Osteocyte (in vitro differentiated cells): ENCODE measurements at regions not wholly inside any gene's neighbourhood (a gene's known extent, or its start where the extent isn't known, plus 50 kb on each side); places are given as distances from the start of the nearest gene placed in this dataset.
"Not testable (repeated sequence)": the region's sequence is repeated elsewhere in the genome, so short reads cannot be mapped to it uniquely, and the experiment has no call there.

Experiments used
- DNase-seq: peaks from one replicate; pipeline ENCODE4 v3.0.0; 2021; ENCODE audit warnings: mixed read lengths; ENCODE audit not compliant: unreplicated experiment; ENCODE audit errors: extremely low spot score
- H3K27ac Mint-ChIP-seq: one replicate; pipeline ENCODE4 v1.8.0; 2021; ENCODE audit warnings: mild to moderate bottlenecking, mixed read lengths; ENCODE audit not compliant: unreplicated experiment
- H3K27me3 Mint-ChIP-seq: one replicate; pipeline ENCODE4 v1.8.0; 2021; ENCODE audit warnings: mixed read lengths; ENCODE audit not compliant: unreplicated experiment
- H3K36me3 Mint-ChIP-seq: one replicate; pipeline ENCODE4 v1.8.0; 2021; ENCODE audit warnings: mixed read lengths; ENCODE audit not compliant: unreplicated experiment
- H3K4me1 Mint-ChIP-seq: one replicate; pipeline ENCODE4 v1.8.0; 2021; ENCODE audit warnings: mixed read lengths; ENCODE audit not compliant: unreplicated experiment
- H3K4me3 Mint-ChIP-seq: one replicate; pipeline ENCODE4 v1.8.0; 2021; ENCODE audit warnings: mild to moderate bottlenecking, moderate library complexity, mixed read lengths; ENCODE audit not compliant: unreplicated experiment
- H3K9me3 Mint-ChIP-seq: one replicate; pipeline ENCODE4 v1.8.0; 2021; ENCODE audit warnings: mixed read lengths; ENCODE audit not compliant: unreplicated experiment
- TF ChIP-seq, protein P1 (sequence below): fragments of 200-600 bp; sonication (generic); IDR thresholded peaks from 2 replicates; pipeline ENCODE4 v1.5.0; 2021; ENCODE audit warnings: antibody characterized with exemption, mild to moderate bottlenecking, moderate library complexity

DNA sequence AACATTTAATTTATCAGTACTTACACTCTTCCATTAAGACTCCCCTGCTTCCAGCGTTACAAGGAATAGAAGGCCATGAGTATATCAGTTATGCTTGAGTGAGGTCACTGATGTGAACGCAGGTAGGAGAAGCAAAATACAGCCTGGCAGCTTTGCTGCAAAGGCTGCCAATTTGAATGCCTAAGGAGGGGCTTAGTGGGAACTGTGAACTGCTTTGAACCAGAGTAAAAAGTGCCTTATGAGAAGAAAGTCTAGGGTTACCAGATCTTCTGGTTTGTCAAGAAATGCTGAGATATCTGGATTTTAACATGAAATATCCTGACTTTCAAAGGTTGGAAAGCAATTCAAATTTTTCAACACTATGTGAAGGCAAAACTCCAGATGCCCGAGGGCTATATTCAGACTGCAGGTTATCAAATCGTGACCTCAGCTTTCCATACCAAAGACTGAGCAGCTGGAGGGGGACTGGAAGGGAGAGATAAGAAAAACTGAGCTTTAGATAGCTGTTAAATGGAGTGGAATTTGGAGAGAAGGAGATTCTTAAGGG is 446.3 kb upstream of the NECTIN3 start:
- Mint-ChIP-seq H3K4me1 (no peaks in the 10 kb centered on the region), H3K27me3 (no peaks in the 10 kb centered on the region), H3K27ac (no peak overlapping the region), H3K4me3 (no peak overlapping the region), H3K9me3 (no peaks in the 10 kb centered on the region), H3K36me3 (no peaks in the 10 kb centered on the region)
- TF ChIP-seq, protein P1, sequence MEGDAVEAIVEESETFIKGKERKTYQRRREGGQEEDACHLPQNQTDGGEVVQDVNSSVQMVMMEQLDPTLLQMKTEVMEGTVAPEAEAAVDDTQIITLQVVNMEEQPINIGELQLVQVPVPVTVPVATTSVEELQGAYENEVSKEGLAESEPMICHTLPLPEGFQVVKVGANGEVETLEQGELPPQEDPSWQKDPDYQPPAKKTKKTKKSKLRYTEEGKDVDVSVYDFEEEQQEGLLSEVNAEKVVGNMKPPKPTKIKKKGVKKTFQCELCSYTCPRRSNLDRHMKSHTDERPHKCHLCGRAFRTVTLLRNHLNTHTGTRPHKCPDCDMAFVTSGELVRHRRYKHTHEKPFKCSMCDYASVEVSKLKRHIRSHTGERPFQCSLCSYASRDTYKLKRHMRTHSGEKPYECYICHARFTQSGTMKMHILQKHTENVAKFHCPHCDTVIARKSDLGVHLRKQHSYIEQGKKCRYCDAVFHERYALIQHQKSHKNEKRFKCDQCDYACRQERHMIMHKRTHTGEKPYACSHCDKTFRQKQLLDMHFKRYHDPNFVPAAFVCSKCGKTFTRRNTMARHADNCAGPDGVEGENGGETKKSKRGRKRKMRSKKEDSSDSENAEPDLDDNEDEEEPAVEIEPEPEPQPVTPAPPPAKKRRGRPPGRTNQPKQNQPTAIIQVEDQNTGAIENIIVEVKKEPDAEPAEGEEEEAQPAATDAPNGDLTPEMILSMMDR: no peak
- no peak for DNase-seq

DNA sequence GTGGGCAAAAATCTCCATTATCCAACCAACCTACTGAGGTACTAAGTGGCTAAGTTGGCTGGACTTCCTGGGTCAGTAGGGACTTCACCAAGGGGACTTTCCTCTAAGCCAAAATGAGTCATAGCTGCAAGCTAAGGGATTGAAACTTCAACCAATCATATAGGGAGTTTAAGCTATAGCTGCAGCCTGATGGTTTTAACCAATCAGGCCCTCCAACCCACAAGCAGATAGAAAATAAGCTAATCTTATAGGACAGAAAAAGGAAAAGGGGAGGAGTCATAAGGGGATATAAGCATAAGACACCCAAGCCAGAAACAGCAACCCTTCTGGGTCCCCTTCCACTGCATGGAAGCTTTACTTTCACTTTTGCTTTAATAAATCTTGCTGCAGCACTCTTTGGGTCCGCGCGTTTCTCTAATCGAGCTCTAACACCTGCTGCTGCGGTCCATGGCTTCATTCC is 444.9 kb upstream of the NECTIN3 start:
- not testable (repeated sequence) for H3K4me1 Mint-ChIP-seq, H3K27ac Mint-ChIP-seq, DNase-seq, H3K9me3 Mint-ChIP-seq, H3K4me3 Mint-ChIP-seq, H3K27me3 Mint-ChIP-seq, H3K36me3 Mint-ChIP-seq

DNA sequence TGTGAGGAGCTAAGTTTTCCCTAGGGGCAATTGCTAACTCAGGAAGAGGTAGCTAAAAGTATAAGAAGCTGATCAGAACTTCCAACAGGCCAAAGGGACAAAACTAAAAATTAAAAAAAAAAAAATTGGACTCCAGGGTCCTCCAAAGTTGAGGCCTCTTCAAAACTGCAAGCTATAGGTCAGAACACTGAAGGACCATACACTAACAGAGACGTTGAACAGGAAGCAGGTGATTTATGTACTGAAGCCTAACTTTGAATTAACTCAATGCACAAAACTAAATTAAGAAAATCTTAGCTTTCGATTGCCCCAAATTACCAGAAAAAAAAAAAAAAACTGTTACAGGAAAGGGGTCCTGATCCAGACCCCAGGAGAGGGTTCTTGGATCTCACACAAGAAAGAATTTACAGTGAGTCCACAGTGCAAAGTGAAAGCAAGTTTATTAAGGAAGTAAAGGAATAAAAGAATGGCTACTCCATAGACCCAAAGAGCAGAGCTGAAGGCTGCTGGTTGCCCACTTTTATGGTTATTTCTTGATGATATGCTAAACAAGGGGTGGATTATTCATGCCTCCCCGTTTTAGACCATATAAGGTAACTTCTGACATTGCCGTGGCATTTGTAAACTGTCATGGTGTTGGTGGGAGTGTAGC is 442.8 kb upstream of the NECTIN3 start:
- Mint-ChIP-seq H3K9me3 (no peaks in the 10 kb centered on the region), H3K4me1 (no peaks in the 10 kb centered on the region), H3K27me3 (no peaks in the 10 kb centered on the region), H3K36me3 (no peaks in the 10 kb centered on the region), H3K27ac (no peak overlapping the region), H3K4me3 (no peak overlapping the region)
- TF ChIP-seq, protein P1: no peak
- no peak for DNase-seq

DNA sequence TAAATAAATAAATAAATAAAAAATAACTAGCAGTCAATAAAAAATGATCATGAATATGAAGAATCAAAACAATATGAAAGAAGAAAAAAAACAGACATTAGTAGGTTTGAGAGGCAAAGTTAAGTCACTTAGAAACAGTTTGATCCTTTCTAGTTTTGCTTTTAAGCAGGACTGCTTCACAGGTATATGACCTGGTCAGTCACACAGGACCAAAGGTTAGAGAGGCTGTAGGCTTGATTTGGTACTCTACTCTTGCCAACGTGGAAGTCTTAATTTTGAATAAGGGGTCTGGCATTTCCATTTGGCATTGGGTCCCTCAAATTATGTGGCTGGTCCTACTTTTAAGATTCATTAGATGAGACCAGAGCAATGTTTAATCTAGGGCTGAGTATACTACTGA is 441.7 kb upstream of the NECTIN3 start:
- H3K27me3 Mint-ChIP-seq: no peaks in the 10 kb centered on the region
- no peak overlapping the region for H3K4me3 Mint-ChIP-seq
- no peaks in the 10 kb centered on the region for H3K36me3 Mint-ChIP-seq
- H3K4me1 Mint-ChIP-seq: no peaks in the 10 kb centered on the region
- H3K27ac Mint-ChIP-seq: no peak overlapping the region
- TF ChIP-seq, protein P1: no peak
- DNase-seq: no peak
- no peaks in the 10 kb centered on the region for H3K9me3 Mint-ChIP-seq

DNA sequence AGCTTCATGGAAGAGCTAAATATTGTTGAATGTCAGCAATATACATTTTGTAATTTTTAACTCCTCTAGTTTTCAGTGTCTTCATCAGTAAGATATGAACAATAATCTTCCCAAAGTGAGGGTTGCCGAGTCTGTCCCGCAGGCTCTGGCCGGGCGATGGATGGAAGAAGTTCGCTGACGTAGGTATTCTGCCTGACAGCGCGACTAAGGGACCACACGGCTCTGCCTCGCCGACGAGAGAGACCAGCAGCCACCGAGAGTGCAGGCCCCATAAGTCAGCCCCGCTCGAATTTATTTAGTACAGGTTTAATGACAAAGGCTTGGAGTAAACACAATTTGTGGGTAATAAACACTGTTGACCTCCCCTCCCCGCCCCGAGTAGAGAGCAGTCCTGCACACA is 427.4 kb upstream of the NECTIN3 start:
- TF ChIP-seq, protein P1: no peak
- no peak overlapping the region for H3K27ac Mint-ChIP-seq
- no peak overlapping the region for H3K4me3 Mint-ChIP-seq
- no peaks in the 10 kb centered on the region for H3K9me3 Mint-ChIP-seq
- H3K36me3 Mint-ChIP-seq: no peaks in the 10 kb centered on the region
- H3K4me1 Mint-ChIP-seq: peaks cover 9% of the 10 kb centered on the region
- DNase-seq: no peak
- H3K27me3 Mint-ChIP-seq: no peaks in the 10 kb centered on the region
